HG02943 (cell line): ENCODE measurements at regions not wholly inside any gene's neighbourhood (a gene's known extent, or its start where the extent isn't known, plus 50 kb on each side); places are given as distances from the start of the nearest gene placed in this dataset.
"Not testable (repeated sequence)": the region's sequence is repeated elsewhere in the genome, so short reads cannot be mapped to it uniquely, and the experiment has no call there.

Experiments used
- ATAC-seq: cut with Tn5 transposase; IDR thresholded peaks from one replicate; pipeline ENCODE4 v1.9.1; 2021; ENCODE audit warnings: mild to moderate bottlenecking, low read depth, moderate library complexity; ENCODE audit not compliant: unreplicated experiment

- no peak for ATAC-seq
Observed at GRCh38 chr1:177656598-177656997, 313.3 kb downstream of the SEC16B start.

GRCh38 chr1:177650947-177651346 is 318.9 kb downstream of the SEC16B start:
- no peak for ATAC-seq

DNA sequence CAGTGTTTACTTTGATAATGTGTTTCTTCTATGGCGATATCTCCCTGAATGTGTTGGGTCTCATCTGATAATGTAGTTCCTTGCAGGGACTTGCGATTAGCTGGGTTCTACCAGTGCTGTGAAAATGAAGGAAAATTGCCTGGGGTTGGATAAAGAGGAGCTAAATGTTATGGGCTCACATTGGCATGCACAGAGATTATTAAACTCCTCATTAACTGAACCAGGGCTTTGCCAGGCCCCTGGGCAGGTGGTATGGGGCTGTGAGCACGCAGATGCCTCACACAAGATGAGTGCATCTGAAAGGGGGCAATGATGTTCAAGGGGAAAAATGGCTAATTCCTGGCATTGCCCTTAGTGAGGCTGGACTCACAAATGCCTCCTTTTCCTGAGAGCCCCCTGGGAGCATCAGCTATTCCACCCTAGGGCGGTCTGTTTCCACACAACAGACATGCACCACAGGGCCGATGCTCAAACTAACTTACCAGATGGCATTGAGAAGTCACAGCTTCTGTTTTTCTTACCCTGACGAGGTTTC is 321.1 kb downstream of the SEC16B start:
- ATAC-seq = no peak

GRCh38 chr1:177648138-177648537 is 321.7 kb downstream of the SEC16B start:
- no peak for ATAC-seq

GRCh38 chr1:177646757-177647730 is 322.8 kb downstream of the SEC16B start:
- no peak for ATAC-seq

GRCh38 chr1:177645491-177646190 is 324.2 kb downstream of the SEC16B start:
- no peak for ATAC-seq

DNA sequence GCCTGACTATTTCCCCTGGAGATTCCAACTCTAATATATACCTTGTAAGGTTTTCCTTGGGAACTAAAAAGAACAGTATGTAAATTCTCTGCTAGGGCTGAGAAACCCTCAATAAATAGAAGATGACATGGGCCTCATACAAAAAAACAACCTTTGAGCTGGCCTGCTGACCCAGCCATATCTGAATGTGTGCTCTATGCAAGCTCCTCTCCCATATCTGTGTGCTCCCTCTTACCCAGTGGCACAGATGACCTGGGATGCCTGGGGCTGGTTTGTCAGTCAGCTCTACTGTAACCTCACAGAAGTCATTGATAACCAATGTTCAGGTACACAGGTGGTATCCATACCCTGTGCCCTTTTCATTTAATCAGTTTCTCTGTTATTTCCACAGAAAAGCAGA is 329.2 kb downstream of the SEC16B start:
- ATAC-seq = no peak

GRCh38 chr1:177634151-177634550 is 335.7 kb downstream of the SEC16B start:
- ATAC-seq = not testable (repeated sequence)

DNA sequence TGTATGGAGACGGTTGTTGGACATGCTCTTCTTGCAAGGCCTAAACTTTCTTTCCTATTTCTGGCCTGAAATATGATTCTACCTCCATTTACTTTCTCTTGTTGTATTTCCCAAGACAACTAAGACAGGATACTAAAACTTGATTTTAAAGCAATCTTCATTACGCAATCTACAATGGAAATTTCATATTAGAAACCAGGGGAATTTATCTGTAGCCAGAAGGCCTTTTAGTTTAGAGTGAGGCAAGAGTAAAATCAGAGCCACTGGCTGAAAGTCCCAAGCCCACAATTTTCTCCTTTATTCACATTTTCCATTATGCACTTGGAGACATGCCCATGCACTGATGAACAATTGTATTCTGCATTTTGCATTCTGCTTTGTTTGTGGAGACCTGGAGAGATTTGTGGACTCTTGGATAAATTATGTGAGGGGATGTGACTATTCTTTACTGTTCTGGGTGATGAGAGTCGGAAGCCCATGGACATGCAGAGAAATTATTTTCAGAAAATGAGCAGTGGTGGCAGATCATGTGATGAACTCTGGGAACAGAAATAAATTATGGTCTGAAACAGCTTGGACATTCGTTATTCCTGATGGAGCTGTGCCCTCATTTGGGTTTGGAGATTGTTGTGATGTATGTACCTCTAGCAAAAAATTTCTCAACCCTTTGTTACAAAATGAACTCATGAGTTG is 336.8 kb downstream of the SEC16B start:
- no peak for ATAC-seq

GRCh38 chr1:177631770-177632169 is 338.1 kb downstream of the SEC16B start:
- no peak for ATAC-seq

DNA sequence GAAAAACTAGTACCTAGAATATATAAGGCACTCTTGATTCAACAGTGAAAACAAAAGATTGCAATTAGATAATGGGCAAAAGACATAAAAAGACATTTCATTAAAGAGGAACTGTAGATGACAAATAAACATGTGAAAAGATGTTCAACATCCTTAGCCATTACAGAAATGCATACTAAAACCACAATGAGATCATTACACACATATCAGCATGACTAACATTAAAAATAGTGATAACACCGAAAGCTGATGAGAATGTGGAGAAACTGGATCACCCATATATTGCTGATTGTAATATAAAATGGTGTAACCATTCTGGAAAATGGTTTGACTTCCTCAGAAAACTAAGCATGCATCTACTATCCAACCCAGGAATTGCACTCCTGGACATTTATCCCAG is 340.3 kb downstream of the SEC16B start:
- ATAC-seq = no peak

DNA sequence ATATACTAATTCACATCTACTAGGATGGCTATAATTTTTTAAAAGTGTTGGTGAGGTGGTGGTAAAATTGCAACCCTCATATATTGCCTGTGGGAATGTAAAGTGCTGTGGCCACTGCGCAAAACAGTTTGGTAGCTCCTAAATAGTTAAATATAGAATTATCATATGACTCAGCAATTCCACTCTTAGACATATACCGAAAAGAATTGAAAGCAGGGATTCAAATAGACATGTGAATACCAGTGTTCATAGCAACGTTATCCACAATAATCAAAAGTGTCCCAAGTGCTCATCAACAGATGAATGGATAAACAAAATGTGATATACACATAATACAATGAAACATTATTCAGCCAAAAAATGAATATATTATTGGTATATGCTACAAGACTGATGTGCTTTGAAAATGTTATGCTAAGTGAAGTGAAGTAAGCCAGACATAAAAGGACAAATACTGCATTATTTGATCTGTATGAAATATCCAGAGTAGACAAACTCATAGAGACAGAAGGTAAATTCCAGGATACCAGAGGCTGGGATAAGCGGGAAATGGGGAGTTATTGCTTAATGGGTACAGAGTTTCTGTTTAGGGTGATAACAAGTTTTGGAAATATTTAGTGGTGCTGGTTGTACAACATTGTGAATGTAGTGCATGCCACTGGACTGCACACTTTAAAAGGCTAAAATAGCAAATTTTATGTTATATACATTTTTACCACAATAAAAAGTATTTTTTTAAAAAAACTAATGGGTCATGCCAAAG is 342.5 kb downstream of the SEC16B start:
- ATAC-seq = no peak

- ATAC-seq = no peak
Observed at GRCh38 chr1:177620636-177621190, 349.1 kb downstream of the SEC16B start.

DNA sequence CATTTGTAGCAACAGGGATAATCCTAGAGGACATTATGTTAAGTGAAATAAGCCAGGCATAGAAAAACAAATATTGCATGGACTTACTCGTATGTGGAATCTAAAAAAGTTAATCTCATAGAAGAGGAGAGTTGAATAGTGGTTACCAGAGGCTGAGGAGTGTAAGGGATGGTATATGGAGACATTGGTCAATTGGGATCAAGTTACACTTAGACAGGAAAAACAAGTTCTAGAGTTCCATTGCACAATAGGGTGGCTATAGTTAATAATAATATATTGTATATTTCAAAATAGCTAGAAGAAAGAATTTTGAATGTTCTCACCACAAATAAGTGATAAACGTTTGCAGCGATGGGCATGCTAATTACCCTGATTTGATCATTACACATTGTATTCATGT is 354.6 kb downstream of the SEC16B start:
- ATAC-seq = no peak

GRCh38 chr1:177611402-177611801 is 358.5 kb downstream of the SEC16B start:
- ATAC-seq = no peak

DNA sequence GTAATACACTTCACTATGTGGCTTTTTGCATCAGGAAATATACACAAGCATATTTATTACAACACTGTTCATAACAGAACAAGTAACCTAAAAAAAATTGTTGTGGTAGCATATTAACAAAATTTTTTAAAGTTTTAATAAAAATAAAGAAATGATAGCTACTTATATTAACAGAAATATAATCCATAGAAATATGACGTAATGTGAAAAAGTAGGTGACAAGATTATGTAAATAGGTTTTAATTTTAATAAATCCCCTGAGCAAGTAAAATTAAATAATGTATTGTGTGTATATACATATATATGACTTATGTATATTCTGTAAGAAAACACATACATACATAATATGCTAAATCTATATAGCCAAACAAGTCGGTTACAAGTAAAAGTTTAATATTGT is 359.9 kb downstream of the SEC16B start:
- ATAC-seq = no peak

DNA sequence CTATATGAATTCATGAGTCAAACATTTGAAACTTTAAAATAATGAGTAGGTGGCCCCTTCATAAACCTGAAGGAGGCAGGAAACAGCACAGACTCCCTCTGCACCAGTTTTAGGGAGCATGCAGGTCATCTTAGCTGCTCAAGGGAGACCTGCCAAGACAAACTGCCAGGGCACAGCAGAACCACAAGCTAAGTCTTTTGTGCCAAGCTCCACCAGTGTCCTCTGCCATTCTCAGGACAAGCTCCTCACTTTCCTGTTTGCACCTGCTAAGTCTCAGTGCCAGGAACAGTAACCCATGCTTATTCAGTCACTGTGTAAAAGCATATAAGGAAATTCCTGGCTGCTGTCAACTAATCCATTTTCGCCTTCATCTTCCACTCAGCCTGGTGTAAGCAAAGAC is 368.9 kb downstream of the SEC16B start:
- no peak for ATAC-seq

DNA sequence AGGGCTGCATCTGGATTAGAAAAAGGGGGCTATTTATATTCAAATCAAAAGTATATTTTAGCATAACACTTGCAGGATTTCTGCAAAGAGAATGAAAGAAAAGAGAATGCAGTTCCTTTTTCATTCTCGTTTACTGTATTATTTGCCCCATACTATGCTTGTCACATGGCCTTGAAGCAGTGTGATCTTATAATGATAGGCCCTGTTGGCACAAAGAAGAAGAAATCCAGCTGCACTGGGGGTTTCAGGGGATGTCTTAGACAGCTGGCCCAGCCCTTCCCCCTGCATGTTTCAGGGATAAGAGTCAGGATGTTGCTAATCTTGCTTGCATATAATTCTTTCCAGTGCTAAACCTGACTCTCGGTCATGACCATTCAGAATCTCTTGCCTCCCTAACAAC is 369.5 kb downstream of the SEC16B start:
- no peak for ATAC-seq

- ATAC-seq = no peak
Observed at GRCh38 chr1:177597393-177597792, 372.5 kb downstream of the SEC16B start.

GRCh38 chr1:177596485-177596884 is 373.4 kb downstream of the SEC16B start:
- ATAC-seq = no peak
